Ovary (tissue), 3 donors: ENCODE measurements at regions not wholly inside any gene's neighbourhood (a gene's known extent, or its start where the extent isn't known, plus 50 kb on each side); places are given as distances from the start of the nearest gene placed in this dataset.
"Not testable (repeated sequence)": the region's sequence is repeated elsewhere in the genome, so short reads cannot be mapped to it uniquely, and the experiment has no call there.

Source experiments
- CTCF ChIP-seq, 3 donors: fragments of 450-650 bp in 2 of 3; fragments of 200-600 bp in 1 of 3; IDR thresholded peaks; one replicate each; pipeline versions ENCODE4 v1.5.1 to v1.8.0; 2016 to 2022; ENCODE audit warnings: antibody characterized with exemption in 3 of 3, mild to moderate bottlenecking in 1 of 3
- EP300 ChIP-seq: sonication (generic); formaldehyde crosslinking; IDR thresholded peaks from one replicate; pipeline ENCODE4 v1.6.1; 2017; ENCODE audit warnings: antibody characterized with exemption
- POLR2A ChIP-seq: fragments of 450-650 bp; IDR thresholded peaks from one replicate; pipeline ENCODE4 v1.6.1; 2017; ENCODE audit warnings: antibody characterized with exemption, mild to moderate bottlenecking, moderate library complexity
- donor health status: DM: no; HTN: no; CAD: no.

GRCh38 chr5:99534241-99534640 is 605.4 kb upstream of the CHD1 start:
- TF ChIP-seq CTCF (IDR thresholded peaks at IDR 0.05); POLR2A; EP300: not testable (repeated sequence)
